Activated CD4-positive, CD25-positive, alpha-beta regulatory T cell treated with anti-CD3 and anti-CD28 coated beads, Interleukin-2, amount 50 U/mL, for 24 hours (primary cell): ENCODE measurements at regions not wholly inside any gene's neighbourhood (a gene's known extent, or its start where the extent isn't known, plus 50 kb on each side); places are given as distances from the start of the nearest gene placed in this dataset.

Source experiments
- ATAC-seq, 2 donors: fragments of 150-1000 bp; cut with Tn5 transposase; one replicate each; pipeline ENCODE4 v1.10.0; 2021; ENCODE audit warnings: mild to moderate bottlenecking in 1 of 2, moderate library complexity in 1 of 2

GRCh38 chr18:2281086-2281485, 290.2 kb downstream of the METTL4 start:
- ATAC-seq = no peak

- no peak for ATAC-seq
These were observed 289.6 kb downstream of the METTL4 start for GRCh38 chr18:2281523-2282199.

- no peak for ATAC-seq
These were observed 278.0 kb downstream of the METTL4 start for GRCh38 chr18:2293109-2293839.

- ATAC-seq = no peak
These were observed 270.0 kb downstream of the METTL4 start for GRCh38 chr18:2301316-2301715.

GRCh38 chr18:2302012-2302411, 269.3 kb downstream of the METTL4 start:
- no peak for ATAC-seq

GRCh38 chr18:2302628-2303516, 268.4 kb downstream of the METTL4 start:
- ATAC-seq = no peak

- ATAC-seq = no peak
These were observed 267.6 kb downstream of the METTL4 start for GRCh38 chr18:2303517-2304238.

GRCh38 chr18:2304378-2305175, 266.7 kb downstream of the METTL4 start:
- ATAC-seq = no peak

- ATAC-seq = no peak
These were observed 264.7 kb downstream of the METTL4 start for GRCh38 chr18:2306606-2307005.

GRCh38 chr18:2310886-2311285, 260.4 kb downstream of the METTL4 start:
- ATAC-seq = no peak

GRCh38 chr18:2312440-2312839, 258.9 kb downstream of the METTL4 start:
- no peak for ATAC-seq

- ATAC-seq = no peak
These were observed 258.0 kb downstream of the METTL4 start for GRCh38 chr18:2313332-2313731.

GRCh38 chr18:2316082-2316750, 255.1 kb downstream of the METTL4 start:
- ATAC-seq = no peak

GRCh38 chr18:2316751-2317696, 254.3 kb downstream of the METTL4 start:
- ATAC-seq = no peak

- ATAC-seq = no peak
These were observed 246.8 kb downstream of the METTL4 start for GRCh38 chr18:2324459-2324858.

- no peak for ATAC-seq
These were observed 245.9 kb downstream of the METTL4 start for GRCh38 chr18:2325308-2325849.

GRCh38 chr18:2325933-2326332, 245.4 kb downstream of the METTL4 start:
- no peak for ATAC-seq

- ATAC-seq = no peak
These were observed 244.3 kb downstream of the METTL4 start for GRCh38 chr18:2326999-2327398.

- no peak for ATAC-seq
These were observed 240.5 kb downstream of the METTL4 start for GRCh38 chr18:2330764-2331163.

- ATAC-seq = no peak
These were observed 239.8 kb downstream of the METTL4 start for GRCh38 chr18:2331491-2331890.
